ENCODE measurements at regions not wholly inside any gene's neighbourhood (a gene's known extent, or its start where the extent isn't known, plus 50 kb on each side); places are given as distances from the start of the nearest gene placed in this dataset.

DNA sequence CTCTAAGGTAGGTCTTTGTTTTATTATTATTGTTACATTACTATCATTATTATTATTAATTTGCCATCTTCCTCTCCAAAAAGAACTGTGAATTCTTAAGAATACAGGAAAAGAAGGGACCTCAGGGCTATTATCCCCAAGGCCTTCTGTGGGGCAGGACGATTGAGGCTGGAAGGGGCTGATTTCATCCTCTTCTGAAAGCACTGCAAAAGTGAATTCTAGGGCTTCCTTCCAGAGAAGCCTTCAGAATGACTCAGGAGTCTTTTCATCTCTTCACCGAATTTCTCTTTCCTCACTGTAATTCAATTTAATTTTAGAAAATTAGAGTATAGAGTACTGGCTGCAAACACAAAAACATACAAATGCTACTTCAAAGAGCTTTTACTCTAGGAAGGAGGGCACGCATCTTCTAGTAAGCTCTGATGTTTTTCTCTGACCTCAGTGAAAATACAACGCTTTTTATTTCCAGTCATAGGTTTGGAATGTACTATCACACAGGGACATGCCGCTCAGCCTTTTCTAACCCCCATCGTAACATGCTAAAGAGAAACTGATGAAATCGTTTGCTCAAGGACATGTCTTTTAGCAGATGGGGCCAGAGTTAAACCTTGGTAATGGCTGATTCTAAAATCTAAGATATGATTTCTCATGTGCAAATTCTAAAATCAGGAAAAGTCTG, 280.2 kb upstream of the PITRM1 start (continued):
- TF ChIP-seq, protein P1, sequence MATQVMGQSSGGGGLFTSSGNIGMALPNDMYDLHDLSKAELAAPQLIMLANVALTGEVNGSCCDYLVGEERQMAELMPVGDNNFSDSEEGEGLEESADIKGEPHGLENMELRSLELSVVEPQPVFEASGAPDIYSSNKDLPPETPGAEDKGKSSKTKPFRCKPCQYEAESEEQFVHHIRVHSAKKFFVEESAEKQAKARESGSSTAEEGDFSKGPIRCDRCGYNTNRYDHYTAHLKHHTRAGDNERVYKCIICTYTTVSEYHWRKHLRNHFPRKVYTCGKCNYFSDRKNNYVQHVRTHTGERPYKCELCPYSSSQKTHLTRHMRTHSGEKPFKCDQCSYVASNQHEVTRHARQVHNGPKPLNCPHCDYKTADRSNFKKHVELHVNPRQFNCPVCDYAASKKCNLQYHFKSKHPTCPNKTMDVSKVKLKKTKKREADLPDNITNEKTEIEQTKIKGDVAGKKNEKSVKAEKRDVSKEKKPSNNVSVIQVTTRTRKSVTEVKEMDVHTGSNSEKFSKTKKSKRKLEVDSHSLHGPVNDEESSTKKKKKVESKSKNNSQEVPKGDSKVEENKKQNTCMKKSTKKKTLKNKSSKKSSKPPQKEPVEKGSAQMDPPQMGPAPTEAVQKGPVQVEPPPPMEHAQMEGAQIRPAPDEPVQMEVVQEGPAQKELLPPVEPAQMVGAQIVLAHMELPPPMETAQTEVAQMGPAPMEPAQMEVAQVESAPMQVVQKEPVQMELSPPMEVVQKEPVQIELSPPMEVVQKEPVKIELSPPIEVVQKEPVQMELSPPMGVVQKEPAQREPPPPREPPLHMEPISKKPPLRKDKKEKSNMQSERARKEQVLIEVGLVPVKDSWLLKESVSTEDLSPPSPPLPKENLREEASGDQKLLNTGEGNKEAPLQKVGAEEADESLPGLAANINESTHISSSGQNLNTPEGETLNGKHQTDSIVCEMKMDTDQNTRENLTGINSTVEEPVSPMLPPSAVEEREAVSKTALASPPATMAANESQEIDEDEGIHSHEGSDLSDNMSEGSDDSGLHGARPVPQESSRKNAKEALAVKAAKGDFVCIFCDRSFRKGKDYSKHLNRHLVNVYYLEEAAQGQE (IDR thresholded peaks at IDR 0.05; ENCODE audit: low read depth, low read length), result no peak
- TF ChIP-seq EZH2phosphoT487 (IDR thresholded peaks at IDR 0.05; ENCODE audit: borderline replicate concordance, low read depth) (no peak), FOXM1 (IDR thresholded peaks at IDR 0.05; ENCODE audit: low read depth) (0 out of 2 replicates have a peak, but pooled peaks have one; percentile 18)
- TF ChIP-seq, protein P2, sequence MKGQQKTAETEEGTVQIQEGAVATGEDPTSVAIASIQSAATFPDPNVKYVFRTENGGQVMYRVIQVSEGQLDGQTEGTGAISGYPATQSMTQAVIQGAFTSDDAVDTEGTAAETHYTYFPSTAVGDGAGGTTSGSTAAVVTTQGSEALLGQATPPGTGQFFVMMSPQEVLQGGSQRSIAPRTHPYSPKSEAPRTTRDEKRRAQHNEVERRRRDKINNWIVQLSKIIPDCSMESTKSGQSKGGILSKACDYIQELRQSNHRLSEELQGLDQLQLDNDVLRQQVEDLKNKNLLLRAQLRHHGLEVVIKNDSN (IDR thresholded peaks at IDR 0.05; ENCODE audit: borderline replicate concordance, low read depth), result no peak

DNA sequence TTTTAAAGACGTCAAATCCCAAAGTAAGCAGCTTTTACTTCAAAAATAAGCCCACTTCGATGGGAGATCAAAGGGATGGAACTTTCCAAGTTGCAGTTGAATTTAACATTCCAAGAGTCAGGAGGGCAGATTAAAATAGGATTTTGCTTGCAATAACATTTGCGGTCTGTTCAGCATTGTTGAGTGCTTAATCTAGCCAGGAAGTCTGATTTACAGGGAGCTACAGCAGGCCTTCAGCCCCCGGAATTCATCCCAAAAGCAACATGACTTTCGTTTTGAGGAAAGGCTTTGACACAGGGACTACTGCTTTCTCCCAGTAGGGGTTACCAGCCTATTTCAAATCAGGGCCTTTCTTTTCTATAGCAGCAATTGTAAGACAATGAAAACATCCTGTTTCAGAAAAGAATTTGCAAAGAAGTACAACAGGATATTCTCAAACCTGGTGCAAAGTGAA, 279.6 kb upstream of the PITRM1 start:
- no peaks in the 10 kb centered on the region for H3K36me3 ChIP-seq (replicated peaks in 1 of 2; ENCODE audit: control insufficient read depth in 1 of 2, insufficient read depth in 2 of 2, low read length in 1 of 2)
- no peaks in the 10 kb centered on the region for H4K20me1 ChIP-seq (ENCODE audit: insufficient read depth)
- peak overlapping the region; percentile 77 for H3K9ac ChIP-seq
- ChIA-PET CTCF (interaction anchor here (0.8 kb wide), 1 partner anchor 10 kb away, joined by 4 read pairs; no protein-coding TSS in a partner anchor), POLR2A (no interaction called here)
- H2AFZ ChIP-seq (ENCODE audit: low read depth), result peak overlapping the region; percentile 45; the same call in 1 of the 2 replicates
- no peaks in the 10 kb centered on the region for H3K27me3 ChIP-seq (ENCODE audit: insufficient read depth)
- peaks cover 26% of the 10 kb centered on the region for H3F3A ChIP-seq (replicated peaks; ENCODE audit: insufficient read depth)
- H3K4me3 ChIP-seq (ENCODE audit: low read depth in 2 of 2, low read length in 1 of 2), result peak overlapping the region in 1 of 2 experiments; percentile 42; a peak in 2 of 4 replicates
- WGBS (ENCODE audit: low lambda C conversion rate), result 34% methylated on average over 5 of the region's 5 CpGs
- no peaks in the 10 kb centered on the region for H3K79me2 ChIP-seq (ENCODE audit: insufficient read depth)
- H3K4me2 ChIP-seq, result peak overlapping the region; percentile 69
- H3K27ac ChIP-seq (ENCODE audit: low read depth in 2 of 2, low read length in 1 of 2), result peak overlapping the region; percentile 64 to 98; a peak in 3 of 4 replicates
- H3K4me1 ChIP-seq (ENCODE audit: control insufficient read depth in 1 of 2, insufficient read depth in 2 of 2, low read depth in 1 of 2, low read length in 1 of 2), result peaks cover 8 to 17% of the 10 kb centered on the region in 2 experiments
- no peak for DNase-seq
- H3K9me2 ChIP-seq, result no peaks in the 10 kb centered on the region
- H3K9me3 ChIP-seq, result no peaks in the 10 kb centered on the region
- TF ChIP-seq EZH2phosphoT487 (IDR thresholded peaks at IDR 0.05; ENCODE audit: borderline replicate concordance, low read depth) (no peak), JUND (IDR thresholded peaks at IDR 0.05) (peak; percentile 30; the same call in 1 of the 2 replicates), POLR2AphosphoS5 (IDR thresholded peaks at IDR 0.05; ENCODE audit: low read depth, low read length) (no peak), TAF1 (IDR thresholded peaks at IDR 0.05; ENCODE audit: borderline replicate concordance, low read depth, low read length) (no peak), FOXJ3 (CRISPR knock-in tag; IDR thresholded peaks at IDR 0.05) (no peak), MEF2A (IDR thresholded peaks at IDR 0.05; ENCODE audit: borderline replicate concordance, low read depth) (peak; percentile 67; the same call in 1 of the 2 replicates), TCF12 (IDR thresholded peaks at IDR 0.05) (peak; percentile 69), CHD2 (IDR thresholded peaks at IDR 0.05; ENCODE audit: low read length, partially characterized antibody) (no peak), RFX5 (IDR thresholded peaks at IDR 0.05; ENCODE audit: low read length) (no peak), NRF1 (IDR thresholded peaks at IDR 0.05; ENCODE audit: low read depth, low read length) (no peak), RCOR1 (IDR thresholded peaks at IDR 0.05; ENCODE audit: low read length) (no peak), NFIC (IDR thresholded peaks at IDR 0.05; ENCODE audit: borderline replicate concordance) (0 out of 2 replicates have a peak, but pooled peaks have one; percentile 7), SIN3A (IDR thresholded peaks at IDR 0.05; ENCODE audit: borderline replicate concordance, low read depth, low read length) (no peak), ELF1 (IDR thresholded peaks at IDR 0.05) (peak; percentile 40; the same call in 1 of the 2 replicates), YY1 (IDR thresholded peaks at IDR 0.05; ENCODE audit: low read depth) (no peak), GABPA (IDR thresholded peaks at IDR 0.05; ENCODE audit: low read depth) (no peak)
- TF ChIP-seq, protein P2 (IDR thresholded peaks at IDR 0.05; ENCODE audit: borderline replicate concordance, low read depth), result no peak
- TF ChIP-seq, protein P3, sequence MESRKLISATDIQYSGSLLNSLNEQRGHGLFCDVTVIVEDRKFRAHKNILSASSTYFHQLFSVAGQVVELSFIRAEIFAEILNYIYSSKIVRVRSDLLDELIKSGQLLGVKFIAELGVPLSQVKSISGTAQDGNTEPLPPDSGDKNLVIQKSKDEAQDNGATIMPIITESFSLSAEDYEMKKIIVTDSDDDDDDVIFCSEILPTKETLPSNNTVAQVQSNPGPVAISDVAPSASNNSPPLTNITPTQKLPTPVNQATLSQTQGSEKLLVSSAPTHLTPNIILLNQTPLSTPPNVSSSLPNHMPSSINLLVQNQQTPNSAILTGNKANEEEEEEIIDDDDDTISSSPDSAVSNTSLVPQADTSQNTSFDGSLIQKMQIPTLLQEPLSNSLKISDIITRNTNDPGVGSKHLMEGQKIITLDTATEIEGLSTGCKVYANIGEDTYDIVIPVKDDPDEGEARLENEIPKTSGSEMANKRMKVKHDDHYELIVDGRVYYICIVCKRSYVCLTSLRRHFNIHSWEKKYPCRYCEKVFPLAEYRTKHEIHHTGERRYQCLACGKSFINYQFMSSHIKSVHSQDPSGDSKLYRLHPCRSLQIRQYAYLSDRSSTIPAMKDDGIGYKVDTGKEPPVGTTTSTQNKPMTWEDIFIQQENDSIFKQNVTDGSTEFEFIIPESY (IDR thresholded peaks at IDR 0.05; ENCODE audit: borderline replicate concordance, low read depth), result no peak
- TF ChIP-seq, protein P4, sequence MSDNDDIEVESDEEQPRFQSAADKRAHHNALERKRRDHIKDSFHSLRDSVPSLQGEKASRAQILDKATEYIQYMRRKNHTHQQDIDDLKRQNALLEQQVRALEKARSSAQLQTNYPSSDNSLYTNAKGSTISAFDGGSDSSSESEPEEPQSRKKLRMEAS (IDR thresholded peaks at IDR 0.05; ENCODE audit: low read depth), result peak; percentile 36; the same call in 1 of the 2 replicates
- TF ChIP-seq, protein P5, sequence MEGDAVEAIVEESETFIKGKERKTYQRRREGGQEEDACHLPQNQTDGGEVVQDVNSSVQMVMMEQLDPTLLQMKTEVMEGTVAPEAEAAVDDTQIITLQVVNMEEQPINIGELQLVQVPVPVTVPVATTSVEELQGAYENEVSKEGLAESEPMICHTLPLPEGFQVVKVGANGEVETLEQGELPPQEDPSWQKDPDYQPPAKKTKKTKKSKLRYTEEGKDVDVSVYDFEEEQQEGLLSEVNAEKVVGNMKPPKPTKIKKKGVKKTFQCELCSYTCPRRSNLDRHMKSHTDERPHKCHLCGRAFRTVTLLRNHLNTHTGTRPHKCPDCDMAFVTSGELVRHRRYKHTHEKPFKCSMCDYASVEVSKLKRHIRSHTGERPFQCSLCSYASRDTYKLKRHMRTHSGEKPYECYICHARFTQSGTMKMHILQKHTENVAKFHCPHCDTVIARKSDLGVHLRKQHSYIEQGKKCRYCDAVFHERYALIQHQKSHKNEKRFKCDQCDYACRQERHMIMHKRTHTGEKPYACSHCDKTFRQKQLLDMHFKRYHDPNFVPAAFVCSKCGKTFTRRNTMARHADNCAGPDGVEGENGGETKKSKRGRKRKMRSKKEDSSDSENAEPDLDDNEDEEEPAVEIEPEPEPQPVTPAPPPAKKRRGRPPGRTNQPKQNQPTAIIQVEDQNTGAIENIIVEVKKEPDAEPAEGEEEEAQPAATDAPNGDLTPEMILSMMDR (IDR thresholded peaks at IDR 0.05), result peak; percentile 62

Data from SK-N-SH (cell line).